ENCODE measurements at regions not wholly inside any gene's neighbourhood (a gene's known extent, or its start where the extent isn't known, plus 50 kb on each side); places are given as distances from the start of the nearest gene placed in this dataset.

- no peak for DNase-seq
- Histone ChIP-seq H3K27ac (ENCODE audit: low read length) (no peak overlapping the region), H3K4me3 (ENCODE audit: low read length) (no peak overlapping the region), H3K9me3 (ENCODE audit: control insufficient read depth, insufficient read depth, low read length) (no peaks in the 10 kb centered on the region), H3K27me3 (ENCODE audit: control insufficient read depth, insufficient read depth, low read length) (peaks cover 2% of the 10 kb centered on the region), H3K4me1 (ENCODE audit: control insufficient read depth, insufficient read depth, low read length) (no peaks in the 10 kb centered on the region), H3K36me3 (ENCODE audit: control insufficient read depth, insufficient read depth, low read length) (no peaks in the 10 kb centered on the region)
- no peak for TF ChIP-seq CTCF (IDR thresholded peaks at IDR 0.05)
- no peaks in the 10 kb centered on the region for H3K9me3 Mint-ChIP-seq
- no peaks in the 10 kb centered on the region for H3K36me3 Mint-ChIP-seq
- 73% methylated on average over 12 of the region's 12 CpGs for WGBS (ENCODE audit: insufficient coverage)
- ATAC-seq: no peak
- H3K27me3 Mint-ChIP-seq (ENCODE audit: low read depth in 2 of 2): peaks cover 7 to 55% of the 10 kb centered on the region in 2 donors
- H3K27ac Mint-ChIP-seq: no peak overlapping the region
- H3K4me1 Mint-ChIP-seq: no peaks in the 10 kb centered on the region
- intact Hi-C loops (cut with micrococcal nuclease): no loop called here
- no peak overlapping the region for H3K4me3 Mint-ChIP-seq
These were observed 166.3 kb downstream of the BARHL2 start for GRCh38 chr1:90550626-90551406.

- no peaks in the 10 kb centered on the region for H3K27me3 ChIP-seq (ENCODE audit: control insufficient read depth, insufficient read depth, low read length)
- Mint-ChIP-seq H3K4me3 (no peak overlapping the region), H3K27ac (no peak overlapping the region), H3K4me1 (no peaks in the 10 kb centered on the region), H3K9me3 (no peaks in the 10 kb centered on the region), H3K36me3 (no peaks in the 10 kb centered on the region), H3K27me3 (ENCODE audit: low read depth in 2 of 2) (peaks cover 3 to 26% of the 10 kb centered on the region in 2 donors)
- DNase-seq: no peak
- no peaks in the 10 kb centered on the region for H3K9me3 ChIP-seq (ENCODE audit: control insufficient read depth, insufficient read depth, low read length)
- TF ChIP-seq CTCF (IDR thresholded peaks at IDR 0.05): no peak
- H3K4me1 ChIP-seq (ENCODE audit: control insufficient read depth, insufficient read depth, low read length): no peaks in the 10 kb centered on the region
- intact Hi-C loops (cut with micrococcal nuclease): no loop called here
- H3K4me3 ChIP-seq (ENCODE audit: low read length): no peak overlapping the region
- no peak for ATAC-seq
- no peaks in the 10 kb centered on the region for H3K36me3 ChIP-seq (ENCODE audit: control insufficient read depth, insufficient read depth, low read length)
- H3K27ac ChIP-seq (ENCODE audit: low read length): no peak overlapping the region
- WGBS (ENCODE audit: insufficient coverage): 76% methylated on average over 4 of the region's 4 CpGs
These were observed 172.7 kb downstream of the BARHL2 start for GRCh38 chr1:90544356-90544755.

GRCh38 chr1:90537606-90538362, 179.3 kb downstream of the BARHL2 start:
- Mint-ChIP-seq H3K9me3 (no peaks in the 10 kb centered on the region), H3K4me3 (no peak overlapping the region), H3K36me3 (no peaks in the 10 kb centered on the region), H3K27ac (no peak overlapping the region), H3K4me1 (no peaks in the 10 kb centered on the region), H3K27me3 (ENCODE audit: low read depth in 2 of 2) (peaks cover 6 to 16% of the 10 kb centered on the region in 2 donors)
- H3K36me3 ChIP-seq (ENCODE audit: control insufficient read depth, insufficient read depth, low read length): no peaks in the 10 kb centered on the region
- DNase-seq (no peak), ATAC-seq (no peak)
- no peak for TF ChIP-seq CTCF (IDR thresholded peaks at IDR 0.05)
- intact Hi-C loops (cut with micrococcal nuclease): no loop called here
- no peaks in the 10 kb centered on the region for H3K4me1 ChIP-seq (ENCODE audit: control insufficient read depth, insufficient read depth, low read length)
- no peaks in the 10 kb centered on the region for H3K27me3 ChIP-seq (ENCODE audit: control insufficient read depth, insufficient read depth, low read length)
- H3K27ac ChIP-seq (ENCODE audit: low read length): no peak overlapping the region
- no peaks in the 10 kb centered on the region for H3K9me3 ChIP-seq (ENCODE audit: control insufficient read depth, insufficient read depth, low read length)
- H3K4me3 ChIP-seq (ENCODE audit: low read length): no peak overlapping the region
- 88% methylated on average over 9 of the region's 9 CpGs for WGBS (ENCODE audit: insufficient coverage)

All from natural killer cell (primary cell).